Stimulated activated CD4-positive, alpha-beta T cell treated with anti-CD3 and anti-CD28 coated beads, TNF-alpha, amount 100 ng/mL, for 24 hours (primary cell): ENCODE measurements at regions not wholly inside any gene's neighbourhood (a gene's known extent, or its start where the extent isn't known, plus 50 kb on each side); places are given as distances from the start of the nearest gene placed in this dataset.

Source experiments
- DNase-seq, 3 experiments: peaks; one replicate each; pipeline ENCODE4 v3.0.0-alpha.2; 2020; ENCODE audit warnings: low read depth in 3 of 3

- no peak for DNase-seq
Observed at GRCh38 chr5:175035882-175036533, 311.6 kb downstream of the MSX2 start.

- no peak for DNase-seq
Observed at GRCh38 chr5:175034924-175035323, 310.5 kb downstream of the MSX2 start.

- DNase-seq, result no peak
Observed at GRCh38 chr5:175032741-175033151, 308.4 kb downstream of the MSX2 start.

GRCh38 chr5:175032013-175032412 lies 307.6 kb downstream of the MSX2 start:
- no peak for DNase-seq

- DNase-seq, result no peak
Observed at GRCh38 chr5:175027390-175027789, 303.0 kb downstream of the MSX2 start.

GRCh38 chr5:175025077-175025476 lies 300.7 kb downstream of the MSX2 start:
- no peak for DNase-seq

- DNase-seq, result no peak
Observed at GRCh38 chr5:175021841-175022625, 297.7 kb downstream of the MSX2 start.

- no peak for DNase-seq
Observed at GRCh38 chr5:175021321-175021720, 296.9 kb downstream of the MSX2 start.

- DNase-seq, result no peak
Observed at GRCh38 chr5:175015028-175015685, 290.8 kb downstream of the MSX2 start.

- DNase-seq, result no peak
Observed at GRCh38 chr5:175013251-175013650, 288.9 kb downstream of the MSX2 start.

- no peak for DNase-seq
Observed at GRCh38 chr5:175012267-175012666, 287.9 kb downstream of the MSX2 start.

- no peak for DNase-seq
Observed at GRCh38 chr5:175003531-175003930, 279.1 kb downstream of the MSX2 start.

GRCh38 chr5:175001876-175002645 lies 277.7 kb downstream of the MSX2 start:
- DNase-seq, result no peak

GRCh38 chr5:175001311-175001710 lies 276.9 kb downstream of the MSX2 start:
- no peak for DNase-seq

GRCh38 chr5:174999581-174999980 lies 275.2 kb downstream of the MSX2 start:
- DNase-seq, result no peak

GRCh38 chr5:174998131-174998730 lies 273.8 kb downstream of the MSX2 start:
- DNase-seq, result no peak

- DNase-seq, result no peak
Observed at GRCh38 chr5:174997688-174998087, 273.3 kb downstream of the MSX2 start.

- DNase-seq, result no peak
Observed at GRCh38 chr5:174996941-174997340, 272.6 kb downstream of the MSX2 start.

- DNase-seq, result no peak
Observed at GRCh38 chr5:174995827-174996226, 271.4 kb downstream of the MSX2 start.

GRCh38 chr5:174991847-174992246 lies 267.5 kb downstream of the MSX2 start:
- DNase-seq, result no peak

- no peak for DNase-seq
Observed at GRCh38 chr5:174990909-174991308, 266.5 kb downstream of the MSX2 start.
